ENCODE measurements at regions not wholly inside any gene's neighbourhood (a gene's known extent, or its start where the extent isn't known, plus 50 kb on each side); places are given as distances from the start of the nearest gene placed in this dataset.

DNA sequence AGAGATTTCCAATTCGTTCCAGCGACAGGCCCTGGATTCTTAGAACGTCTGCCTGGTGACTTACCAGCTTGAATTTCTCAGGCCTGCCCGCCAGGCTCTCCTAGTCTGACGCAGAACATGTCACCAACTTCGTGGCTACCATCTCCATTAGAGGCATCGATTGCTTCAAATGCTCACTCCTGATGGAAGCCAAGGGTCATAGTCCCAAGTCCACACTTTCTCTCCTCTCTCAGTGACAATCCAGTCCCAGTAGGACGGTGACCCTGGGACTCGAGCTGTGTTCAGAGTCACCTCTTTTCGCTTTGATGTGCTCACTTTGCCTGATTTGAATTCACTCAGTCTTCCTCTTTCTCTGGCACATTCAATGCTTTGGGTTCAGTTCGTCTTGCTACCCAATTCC, 94.8 kb downstream of the GADD45G start:
- no peak overlapping the region for H3K4me3 ChIP-seq (ENCODE audit: control insufficient read depth, low read depth, low read length)
- TF ChIP-seq, protein P1, sequence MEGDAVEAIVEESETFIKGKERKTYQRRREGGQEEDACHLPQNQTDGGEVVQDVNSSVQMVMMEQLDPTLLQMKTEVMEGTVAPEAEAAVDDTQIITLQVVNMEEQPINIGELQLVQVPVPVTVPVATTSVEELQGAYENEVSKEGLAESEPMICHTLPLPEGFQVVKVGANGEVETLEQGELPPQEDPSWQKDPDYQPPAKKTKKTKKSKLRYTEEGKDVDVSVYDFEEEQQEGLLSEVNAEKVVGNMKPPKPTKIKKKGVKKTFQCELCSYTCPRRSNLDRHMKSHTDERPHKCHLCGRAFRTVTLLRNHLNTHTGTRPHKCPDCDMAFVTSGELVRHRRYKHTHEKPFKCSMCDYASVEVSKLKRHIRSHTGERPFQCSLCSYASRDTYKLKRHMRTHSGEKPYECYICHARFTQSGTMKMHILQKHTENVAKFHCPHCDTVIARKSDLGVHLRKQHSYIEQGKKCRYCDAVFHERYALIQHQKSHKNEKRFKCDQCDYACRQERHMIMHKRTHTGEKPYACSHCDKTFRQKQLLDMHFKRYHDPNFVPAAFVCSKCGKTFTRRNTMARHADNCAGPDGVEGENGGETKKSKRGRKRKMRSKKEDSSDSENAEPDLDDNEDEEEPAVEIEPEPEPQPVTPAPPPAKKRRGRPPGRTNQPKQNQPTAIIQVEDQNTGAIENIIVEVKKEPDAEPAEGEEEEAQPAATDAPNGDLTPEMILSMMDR (IDR thresholded peaks at IDR 0.05; ENCODE audit: control insufficient read depth, insufficient read depth, low read depth, low read length, missing control alignments): no peak
- no peak for DNase-seq (ENCODE audit: low read depth)

DNA sequence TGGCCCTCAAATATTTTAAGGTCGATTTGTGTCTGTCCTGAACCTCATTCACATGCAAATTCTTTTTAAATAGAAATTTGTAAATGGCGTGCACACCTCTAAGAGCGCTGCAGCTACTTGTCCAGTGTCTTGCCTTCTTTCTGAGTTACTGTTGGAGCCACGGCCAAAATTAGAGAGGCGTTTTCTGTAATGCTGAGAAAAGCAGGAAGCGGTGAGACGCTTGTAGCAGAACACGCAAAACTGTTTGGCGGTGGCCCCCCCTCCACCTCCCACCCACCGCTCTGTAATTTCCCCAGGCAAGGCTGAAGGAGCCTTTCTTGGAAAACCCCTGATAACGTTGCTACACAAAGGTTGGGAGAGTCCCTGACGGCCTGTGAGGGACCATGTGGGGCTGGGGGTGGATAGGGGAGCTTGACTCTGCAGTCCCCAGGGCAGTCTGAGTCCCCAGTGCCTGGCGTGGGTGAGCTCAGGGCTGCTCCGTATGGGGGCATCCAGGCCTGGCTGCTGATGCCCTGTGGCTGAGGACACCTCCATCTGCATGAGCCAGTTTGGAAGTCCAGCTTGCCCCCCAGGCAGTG, 96.5 kb downstream of the GADD45G start:
- H3K4me3 ChIP-seq (ENCODE audit: control insufficient read depth, low read depth, low read length): no peak overlapping the region
- TF ChIP-seq, protein P1 (IDR thresholded peaks at IDR 0.05; ENCODE audit: control insufficient read depth, insufficient read depth, low read depth, low read length, missing control alignments): no peak
- DNase-seq (ENCODE audit: low read depth): no peak

GRCh38 chr9:89702401-89702800, 97.6 kb downstream of the GADD45G start:
- no peak for DNase-seq (ENCODE audit: low read depth)
- TF ChIP-seq, protein P1 (IDR thresholded peaks at IDR 0.05; ENCODE audit: control insufficient read depth, insufficient read depth, low read depth, low read length, missing control alignments): no peak
- no peak overlapping the region for H3K4me3 ChIP-seq (ENCODE audit: control insufficient read depth, low read depth, low read length)

DNA sequence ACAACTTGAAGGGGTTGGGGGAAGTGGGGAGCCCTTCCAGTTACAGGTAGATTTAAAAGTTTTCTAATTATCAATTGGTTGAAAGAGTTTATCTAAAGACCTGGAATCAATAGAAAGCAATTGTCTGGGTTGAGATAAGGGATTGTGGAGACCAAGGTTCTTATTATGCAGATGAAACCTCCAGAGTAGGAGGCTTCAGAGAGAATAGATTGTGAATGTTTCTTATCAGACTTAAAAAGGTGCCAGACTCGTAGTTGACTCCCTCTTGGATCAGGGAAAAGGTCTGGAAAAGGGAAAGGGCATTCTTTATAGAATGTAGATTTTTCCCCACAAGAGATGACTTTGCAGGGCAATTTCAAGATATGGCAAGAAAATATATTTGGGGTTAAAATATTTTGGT, 100.8 kb downstream of the GADD45G start:
- H3K4me3 ChIP-seq (ENCODE audit: control insufficient read depth, low read depth, low read length): no peak overlapping the region
- no peak for DNase-seq (ENCODE audit: low read depth)
- TF ChIP-seq, protein P1 (IDR thresholded peaks at IDR 0.05; ENCODE audit: control insufficient read depth, insufficient read depth, low read depth, low read length, missing control alignments): no peak

DNA sequence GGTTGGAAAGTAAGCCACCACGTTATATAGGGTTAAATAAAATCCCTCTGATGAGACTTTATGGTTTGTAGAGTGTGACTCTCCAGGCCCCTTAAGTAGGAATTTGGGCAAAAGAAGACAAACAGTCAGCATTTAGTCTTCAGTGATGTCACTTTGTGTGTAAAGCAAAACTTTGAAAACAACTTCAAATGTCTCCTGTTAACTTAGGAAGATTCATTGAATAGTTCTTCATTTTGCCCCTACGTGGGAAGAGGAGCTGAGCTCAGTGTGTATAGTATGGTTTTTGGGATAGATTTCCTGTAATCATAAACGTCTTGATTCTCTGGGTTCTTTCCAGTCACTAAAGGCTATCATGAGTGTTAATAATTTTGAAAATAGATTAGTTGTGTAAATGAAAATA, 101.3 kb downstream of the GADD45G start:
- TF ChIP-seq, protein P1 (IDR thresholded peaks at IDR 0.05; ENCODE audit: control insufficient read depth, insufficient read depth, low read depth, low read length, missing control alignments): no peak
- DNase-seq (ENCODE audit: low read depth): no peak
- no peak overlapping the region for H3K4me3 ChIP-seq (ENCODE audit: control insufficient read depth, low read depth, low read length)

DNA sequence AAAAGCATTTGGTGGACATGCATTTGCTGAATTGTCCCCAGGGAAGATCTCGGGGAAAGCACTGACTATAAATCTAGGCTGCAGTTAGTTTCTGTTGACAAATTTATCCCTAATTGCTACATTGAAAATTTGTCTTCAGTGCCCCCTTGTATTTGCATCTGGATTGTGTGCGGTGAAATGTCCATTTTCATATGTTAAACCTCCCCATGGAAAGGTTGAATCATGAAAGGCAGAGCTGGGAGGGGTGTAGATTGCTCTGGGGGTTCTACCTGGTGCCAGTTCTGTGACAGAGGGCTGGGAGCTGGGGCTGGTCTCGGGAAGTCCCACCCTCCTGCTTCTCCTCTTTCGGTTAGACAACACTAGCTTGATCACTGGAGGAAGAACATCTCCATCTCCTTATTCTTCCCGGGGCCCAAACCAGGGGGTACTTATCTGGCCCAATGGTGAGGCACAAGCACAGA, 101.9 kb downstream of the GADD45G start:
- TF ChIP-seq, protein P1 (IDR thresholded peaks at IDR 0.05; ENCODE audit: control insufficient read depth, insufficient read depth, low read depth, low read length, missing control alignments): no peak
- H3K4me3 ChIP-seq (ENCODE audit: control insufficient read depth, low read depth, low read length): no peak overlapping the region
- DNase-seq (ENCODE audit: low read depth): no peak
